Occipital lobe (tissue), 1 donor: ENCODE measurements at regions not wholly inside any gene's neighbourhood (a gene's known extent, or its start where the extent isn't known, plus 50 kb on each side); places are given as distances from the start of the nearest gene placed in this dataset.
"Not testable (repeated sequence)": the region's sequence is repeated elsewhere in the genome, so short reads cannot be mapped to it uniquely, and the experiment has no call there.

Experiments
- DNase-seq: peaks from one replicate; lab custom pipeline; 2025; lab: John Stamatoyannopoulos, UW

DNA sequence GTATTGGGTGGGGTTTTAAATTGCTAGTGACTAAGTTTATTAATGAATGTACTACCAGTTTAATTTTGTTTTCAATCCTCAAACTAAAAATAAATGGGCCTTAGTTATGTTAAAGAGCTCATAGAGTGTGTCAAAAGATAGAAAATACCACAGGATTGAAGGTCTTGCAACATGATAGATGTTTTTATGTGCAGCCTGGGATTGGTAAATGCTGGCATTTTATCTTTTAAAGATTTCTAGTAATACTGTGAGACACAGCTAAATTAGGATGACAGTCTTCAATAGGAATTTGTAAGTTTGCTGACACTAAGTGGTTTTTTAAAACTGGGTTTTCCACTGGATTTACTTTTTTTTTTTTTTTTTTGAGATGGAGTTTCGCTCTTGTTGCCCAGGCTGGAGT is 122.3 kb downstream of the HAUS1 start:
- DNase-seq = no peak

- DNase-seq = not testable (repeated sequence)
Observed at GRCh38 chr18:46229641-46230040, 125.5 kb downstream of the HAUS1 start.

DNA sequence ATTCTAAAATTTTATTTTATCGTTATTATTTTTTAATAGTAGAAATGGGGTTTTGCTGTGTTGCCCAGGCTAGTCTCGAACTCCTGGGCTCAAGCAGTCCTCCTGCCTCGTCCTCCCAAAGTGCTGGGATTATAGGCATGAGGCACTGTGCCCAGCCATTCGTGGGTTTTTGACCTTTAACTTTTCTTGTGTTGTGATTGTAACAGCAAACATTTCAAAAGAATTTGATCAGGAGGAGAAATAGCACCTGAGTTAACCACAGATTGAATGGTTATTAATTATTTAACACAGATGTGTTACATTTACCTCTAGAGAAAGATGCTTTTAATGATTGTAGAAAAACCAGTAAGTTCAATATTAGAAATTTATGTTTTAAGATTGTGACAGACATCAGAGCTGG is 132.0 kb downstream of the HAUS1 start:
- no peak for DNase-seq

DNA sequence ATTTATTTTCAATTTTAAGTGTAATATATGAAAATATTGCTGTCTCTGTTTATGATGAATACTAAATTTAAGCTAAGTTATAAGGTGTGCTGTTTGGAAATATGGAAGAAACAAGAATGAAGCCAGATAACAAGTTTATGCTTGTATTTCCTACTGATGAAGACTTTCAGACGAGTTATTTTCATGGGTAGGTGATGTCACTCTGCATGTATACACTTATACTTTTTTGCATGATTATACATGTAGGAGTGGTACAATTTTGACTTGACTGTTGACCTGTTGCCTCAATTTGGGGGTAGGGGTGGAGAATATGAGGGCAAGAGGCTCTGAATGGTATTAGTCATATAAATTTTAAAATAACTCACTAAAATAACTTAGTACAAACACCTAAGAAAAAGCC is 133.7 kb downstream of the HAUS1 start:
- no peak for DNase-seq

- DNase-seq = no peak
Observed at GRCh38 chr18:46239549-46239948, 135.4 kb downstream of the HAUS1 start.

DNA sequence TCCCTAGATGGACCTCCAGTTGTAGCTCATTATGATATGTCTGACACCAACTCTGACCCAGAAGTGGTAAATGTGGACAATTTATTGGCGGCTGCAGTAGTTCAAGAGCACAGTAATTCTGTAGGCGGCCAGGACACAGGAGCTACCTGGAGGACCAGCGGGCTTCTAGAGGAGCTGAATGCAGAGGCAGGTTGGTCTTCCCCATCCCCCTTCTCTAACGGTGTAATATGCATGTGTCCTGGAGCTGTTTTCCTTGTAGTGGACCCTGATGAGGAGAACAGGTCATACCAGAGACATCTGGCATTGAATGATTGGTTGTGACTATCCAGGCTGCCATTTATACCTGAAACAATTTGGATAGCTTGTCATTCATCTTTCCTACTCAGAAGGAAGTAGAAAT is 135.8 kb downstream of the HAUS1 start:
- DNase-seq = no peak

GRCh38 chr18:46241393-46241792 is 137.2 kb downstream of the HAUS1 start:
- DNase-seq = not testable (repeated sequence)

GRCh38 chr18:46242183-46242582 is 138.0 kb downstream of the HAUS1 start:
- no peak for DNase-seq

GRCh38 chr18:46243095-46243494 is 138.9 kb downstream of the HAUS1 start:
- DNase-seq = no peak

- DNase-seq = no peak
Observed at GRCh38 chr18:46243673-46244072, 139.5 kb downstream of the HAUS1 start.

DNA sequence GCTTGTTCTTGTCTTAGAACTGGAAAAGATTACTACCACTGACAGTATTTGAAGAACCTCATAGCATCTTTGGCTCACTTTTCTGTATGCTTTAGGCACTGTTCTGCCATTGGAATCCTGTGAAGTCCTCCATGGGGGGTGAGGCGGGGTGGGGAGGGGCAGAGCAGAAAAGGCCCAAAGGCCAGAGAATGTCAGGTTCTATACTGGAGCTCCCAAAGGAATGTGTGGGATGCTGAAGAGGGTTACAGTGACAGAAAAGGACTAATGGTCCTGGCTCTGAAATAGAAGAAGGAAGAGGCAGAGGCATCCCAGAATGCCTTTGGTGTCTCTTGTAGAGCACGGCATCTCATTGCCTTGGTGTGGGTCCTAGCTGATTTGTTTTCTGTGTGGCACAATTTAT is 141.9 kb downstream of the HAUS1 start:
- no peak for DNase-seq

DNA sequence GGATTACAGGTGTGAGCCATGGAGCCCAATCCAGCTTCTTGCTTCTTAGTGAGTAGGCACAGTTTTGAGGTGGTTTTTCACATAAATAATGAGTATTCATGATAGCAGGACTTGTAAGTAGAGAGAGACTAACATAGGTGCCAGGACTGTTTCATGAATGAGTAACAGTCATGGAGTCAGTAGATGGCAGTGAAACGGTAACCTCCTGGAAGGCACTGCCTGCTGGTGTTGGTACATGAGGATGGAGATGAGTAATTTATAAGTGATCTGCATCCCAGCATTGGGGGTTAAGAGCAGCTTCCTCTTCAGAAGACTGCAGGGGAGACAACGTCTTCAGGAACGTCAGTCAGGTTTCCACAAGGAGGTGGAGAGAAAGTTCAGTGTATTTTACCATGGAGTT is 143.8 kb downstream of the HAUS1 start:
- DNase-seq = no peak

- DNase-seq = no peak
Observed at GRCh38 chr18:46250084-46250811, 146.1 kb downstream of the HAUS1 start.

DNA sequence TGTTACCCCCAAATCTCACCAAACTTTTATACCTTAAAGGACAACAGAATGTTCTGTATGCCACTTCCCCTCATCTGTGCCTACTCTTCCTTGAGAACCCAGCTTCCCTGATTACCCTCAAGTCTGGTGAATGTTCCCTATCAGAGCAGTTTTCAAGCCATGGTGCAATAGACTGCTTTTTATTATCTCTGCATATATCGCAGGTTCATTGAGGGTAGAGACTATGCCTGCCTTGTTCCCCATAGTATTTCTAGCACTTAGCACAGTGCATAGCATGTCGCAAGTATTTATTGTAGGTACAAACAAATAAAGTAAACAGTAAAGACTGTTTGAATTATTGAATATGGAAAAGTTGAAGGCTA is 146.6 kb downstream of the HAUS1 start:
- DNase-seq = no peak

DNA sequence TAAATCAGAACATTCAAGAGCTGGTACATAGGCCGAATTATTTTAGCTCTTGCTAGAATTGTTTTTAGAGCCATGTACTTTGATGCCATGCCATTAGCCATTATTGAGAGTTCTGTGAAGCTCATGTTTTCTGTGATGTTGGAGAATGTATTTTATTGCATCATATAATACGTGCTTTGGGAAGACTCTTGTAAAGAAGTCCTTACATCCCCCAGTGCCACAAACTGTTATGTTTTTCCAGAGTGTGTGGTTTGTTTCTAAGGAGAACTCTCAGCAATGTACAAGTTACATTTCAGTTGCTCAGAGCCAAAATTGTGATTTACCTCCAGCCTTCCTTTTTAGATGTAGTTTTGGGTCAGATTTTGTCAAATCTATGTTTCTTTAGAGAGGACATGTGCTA is 148.6 kb downstream of the HAUS1 start:
- no peak for DNase-seq

GRCh38 chr18:46253498-46253897 is 149.3 kb downstream of the HAUS1 start:
- no peak for DNase-seq

- DNase-seq = no peak
Observed at GRCh38 chr18:46256078-46256477, 151.9 kb downstream of the HAUS1 start.

DNA sequence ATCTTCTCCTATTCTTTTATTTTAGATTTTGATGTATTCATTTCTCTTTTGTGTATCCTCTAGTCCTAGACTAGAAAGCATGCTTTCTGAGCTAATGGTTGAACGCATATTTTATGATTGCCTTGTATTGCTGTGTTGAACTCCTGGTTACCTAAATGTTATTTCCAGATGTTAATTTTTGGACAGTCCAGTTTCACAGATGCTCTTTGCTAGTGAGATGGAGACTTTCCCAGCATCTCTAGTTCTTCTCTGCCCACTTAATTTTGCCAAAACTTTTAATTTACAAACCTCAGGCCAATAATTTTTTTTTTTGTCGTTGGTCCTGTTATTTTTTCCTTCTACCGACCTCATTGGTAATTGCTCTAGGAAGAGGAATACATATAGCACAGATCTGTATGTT is 153.2 kb downstream of the HAUS1 start:
- DNase-seq = no peak

GRCh38 chr18:46260016-46260878 is 156.1 kb downstream of the HAUS1 start:
- no peak for DNase-seq

GRCh38 chr18:46260879-46261143 is 156.6 kb downstream of the HAUS1 start:
- DNase-seq = no peak

- no peak for DNase-seq
Observed at GRCh38 chr18:46261799-46262198, 157.6 kb downstream of the HAUS1 start.

GRCh38 chr18:46262856-46263255 is 158.7 kb downstream of the HAUS1 start:
- no peak for DNase-seq

DNA sequence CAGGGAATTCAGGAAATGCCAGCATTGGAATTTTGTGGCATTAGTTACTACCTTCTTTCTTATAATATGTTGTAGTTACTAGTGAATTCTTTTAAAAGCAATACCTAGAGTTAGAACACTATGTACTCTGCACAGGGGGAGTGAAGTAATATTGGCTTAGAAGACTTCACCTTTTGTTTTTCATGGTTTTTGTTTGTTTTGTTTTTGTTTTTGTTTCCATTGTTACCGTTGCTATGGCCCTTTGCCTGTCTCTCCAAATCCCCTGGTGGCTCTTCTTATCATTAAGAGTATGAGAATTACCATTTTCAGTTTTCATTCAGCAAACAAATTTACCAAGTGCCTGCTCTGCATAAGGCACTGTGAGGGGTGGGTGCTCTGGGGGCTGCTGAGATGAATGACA is 160.1 kb downstream of the HAUS1 start:
- DNase-seq = no peak
